GM19372 (cell line): ENCODE measurements at regions not wholly inside any gene's neighbourhood (a gene's known extent, or its start where the extent isn't known, plus 50 kb on each side); places are given as distances from the start of the nearest gene placed in this dataset.
"Not testable (repeated sequence)": the region's sequence is repeated elsewhere in the genome, so short reads cannot be mapped to it uniquely, and the experiment has no call there.

Experiments used
- ATAC-seq: cut with Tn5 transposase; IDR thresholded peaks from one replicate; pipeline ENCODE4 v1.9.1; 2021; ENCODE audit warnings: mild to moderate bottlenecking, low read depth, moderate library complexity; ENCODE audit not compliant: unreplicated experiment

- ATAC-seq, result no peak
Observed at GRCh38 chr15:46080016-46080415, 445.2 kb downstream of the SQOR start.

GRCh38 chr15:46088486-46089445, 453.9 kb downstream of the SQOR start:
- no peak for ATAC-seq

GRCh38 chr15:46089467-46089935, 454.7 kb downstream of the SQOR start:
- ATAC-seq, result no peak

- ATAC-seq, result no peak
Observed at GRCh38 chr15:46091860-46092450, 457.1 kb downstream of the SQOR start.

- not testable (repeated sequence) for ATAC-seq
Observed at GRCh38 chr15:46098006-46098405, 463.2 kb downstream of the SQOR start.

GRCh38 chr15:46110755-46111154, 475.9 kb downstream of the SQOR start:
- no peak for ATAC-seq

GRCh38 chr15:46111730-46112129, 476.9 kb downstream of the SQOR start:
- ATAC-seq, result no peak

- ATAC-seq, result no peak
Observed at GRCh38 chr15:46117071-46117470, 482.2 kb downstream of the SQOR start.

- no peak for ATAC-seq
Observed at GRCh38 chr15:46120713-46121112, 485.9 kb downstream of the SQOR start.

GRCh38 chr15:46121441-46121840, 486.6 kb downstream of the SQOR start:
- no peak for ATAC-seq

- no peak for ATAC-seq
Observed at GRCh38 chr15:46126581-46126980, 491.8 kb downstream of the SQOR start.

- ATAC-seq, result no peak
Observed at GRCh38 chr15:46127361-46127874, 492.6 kb downstream of the SQOR start.

GRCh38 chr15:46129145-46129544, 494.3 kb downstream of the SQOR start:
- no peak for ATAC-seq

GRCh38 chr15:46131876-46132275, 497.0 kb downstream of the SQOR start:
- ATAC-seq, result no peak

- ATAC-seq, result no peak
Observed at GRCh38 chr15:46137443-46137842, 502.6 kb downstream of the SQOR start.

GRCh38 chr15:46146002-46146401, 511.2 kb downstream of the SQOR start:
- no peak for ATAC-seq

GRCh38 chr15:46146915-46147314, 512.1 kb downstream of the SQOR start:
- ATAC-seq, result no peak

- no peak for ATAC-seq
Observed at GRCh38 chr15:46151786-46152185, 517.0 kb downstream of the SQOR start.

GRCh38 chr15:46166750-46167149, 531.9 kb downstream of the SQOR start:
- ATAC-seq, result no peak

GRCh38 chr15:46170326-46170725, 535.5 kb downstream of the SQOR start:
- no peak for ATAC-seq

GRCh38 chr15:46174122-46174521, 539.3 kb downstream of the SQOR start:
- no peak for ATAC-seq
